GM12864 (cell line): ENCODE measurements at regions not wholly inside any gene's neighbourhood (a gene's known extent, or its start where the extent isn't known, plus 50 kb on each side); places are given as distances from the start of the nearest gene placed in this dataset.
"Not testable (repeated sequence)": the region's sequence is repeated elsewhere in the genome, so short reads cannot be mapped to it uniquely, and the experiment has no call there.

Experiments used
- DNase-seq: peaks from one replicate; pipeline ENCODE4 v3.0.0-alpha.2; 2011; ENCODE audit warnings: low read depth
- H3K4me3 ChIP-seq: 2 replicates; pipeline ENCODE4 v1.5.1; 2011; ENCODE audit warnings: mild to moderate bottlenecking, low read depth, low read length, control low read depth
- CTCF ChIP-seq: IDR thresholded peaks from 2 replicates; pipeline ENCODE4 v1.5.1; 2011; ENCODE audit warnings: low read depth, mild to moderate bottlenecking, moderate library complexity, low read length, control low read depth, inconsistent platforms; ENCODE audit errors: missing control alignments

GRCh38 chr7:108659261-108659660, 89.6 kb downstream of the DNAJB9 start:
- no peak for TF ChIP-seq CTCF
- no peak for DNase-seq
- H3K4me3 ChIP-seq = no peak overlapping the region

GRCh38 chr7:108659867-108660266, 90.2 kb downstream of the DNAJB9 start:
- no peak for DNase-seq
- H3K4me3 ChIP-seq = no peak overlapping the region
- no peak for TF ChIP-seq CTCF

- DNase-seq = no peak
- no peak overlapping the region for H3K4me3 ChIP-seq
- TF ChIP-seq CTCF = peak; percentile 7
Observed at GRCh38 chr7:108660465-108660864, 90.8 kb downstream of the DNAJB9 start.

- no peak for TF ChIP-seq CTCF
- no peak overlapping the region for H3K4me3 ChIP-seq
- no peak for DNase-seq
Observed at GRCh38 chr7:108662783-108663362, 93.2 kb downstream of the DNAJB9 start.

GRCh38 chr7:108663701-108664100, 94.0 kb downstream of the DNAJB9 start:
- no peak for TF ChIP-seq CTCF
- DNase-seq = no peak
- no peak overlapping the region for H3K4me3 ChIP-seq

- H3K4me3 ChIP-seq = no peak overlapping the region
- DNase-seq = no peak
- TF ChIP-seq CTCF = no peak
Observed at GRCh38 chr7:108667216-108667615, 97.5 kb downstream of the DNAJB9 start.

GRCh38 chr7:108669958-108670357, 100.3 kb downstream of the DNAJB9 start:
- H3K4me3 ChIP-seq = no peak overlapping the region
- DNase-seq = no peak
- no peak for TF ChIP-seq CTCF

- not testable (repeated sequence) for DNase-seq, H3K4me3 ChIP-seq
Observed at GRCh38 chr7:108673699-108674098, 104.0 kb downstream of the DNAJB9 start.
